Endodermal cell (in vitro differentiated cells): ENCODE measurements at regions not wholly inside any gene's neighbourhood (a gene's known extent, or its start where the extent isn't known, plus 50 kb on each side); places are given as distances from the start of the nearest gene placed in this dataset.

ENCODE experiments used
- DNase-seq: peaks from one replicate; pipeline ENCODE4 v3.0.0-alpha.2; 2017
- H3K27ac ChIP-seq: 2 replicates; pipeline ENCODE4 v1.5.1; 2013; ENCODE audit warnings: mild to moderate bottlenecking, low read depth, low read length, moderate library complexity
- H3K27me3 ChIP-seq: 2 replicates; pipeline ENCODE4 v1.6.1; 2013; ENCODE audit warnings: mild to moderate bottlenecking, low read length, moderate library complexity; ENCODE audit not compliant: insufficient read depth, control insufficient read depth, poor library complexity, severe bottlenecking
- H3K36me3 ChIP-seq: 2 replicates; pipeline ENCODE4 v1.7.0; 2013; ENCODE audit warnings: mild to moderate bottlenecking, low read length, moderate library complexity; ENCODE audit not compliant: control insufficient read depth, insufficient read depth
- H3K4me1 ChIP-seq: one replicate; pipeline ENCODE4 v1.7.0; 2013; ENCODE audit warnings: low read length; ENCODE audit not compliant: control insufficient read depth, insufficient read depth
- H3K4me3 ChIP-seq: 2 replicates; pipeline ENCODE4 v1.5.1; 2013; ENCODE audit warnings: mild to moderate bottlenecking, low read length, moderate library complexity
- H3K9ac ChIP-seq: 2 replicates; pipeline ENCODE4 v1.6.1; 2013; ENCODE audit warnings: mild to moderate bottlenecking, low read length, moderate library complexity; ENCODE audit not compliant: poor library complexity, severe bottlenecking; ENCODE audit errors: extremely low read depth
- H3K9me3 ChIP-seq: 2 replicates; pipeline ENCODE4 v1.6.1; 2013; ENCODE audit warnings: mild to moderate bottlenecking, low read length, moderate library complexity; ENCODE audit not compliant: control insufficient read depth
- H3K27ac Mint-ChIP-seq: 2 replicates; pipeline ENCODE4 v1.8.0; 2020; ENCODE audit warnings: mixed read lengths
- H3K27me3 Mint-ChIP-seq: 2 replicates; pipeline ENCODE4 v1.8.0; 2021; ENCODE audit warnings: mild to moderate bottlenecking, mixed read lengths; ENCODE audit not compliant: insufficient read depth
- H3K36me3 Mint-ChIP-seq: 2 replicates; pipeline ENCODE4 v1.8.0; 2020; ENCODE audit warnings: low read depth, mixed read lengths
- H3K4me1 Mint-ChIP-seq: 2 replicates; pipeline ENCODE4 v1.8.0; 2020; ENCODE audit warnings: mixed read lengths
- H3K4me3 Mint-ChIP-seq: 2 replicates; pipeline ENCODE4 v1.8.0; 2020; ENCODE audit warnings: mild to moderate bottlenecking, moderate library complexity, mixed read lengths
- H3K9me3 Mint-ChIP-seq: 2 replicates; pipeline ENCODE4 v1.8.0; 2020; ENCODE audit warnings: mild to moderate bottlenecking, mixed read lengths
- WGBS, 2 experiments: methylation state at CpG; one replicate each; pipeline versions ENCODE4 v1.1.5 to v1.1.7; 2013; ENCODE audit warnings: missing lambda C conversion rate in 2 of 2, mixed read lengths in 1 of 2; ENCODE audit not compliant: insufficient coverage in 1 of 2, insufficient read length in 1 of 2; 5-methylcytosine and 5-hydroxymethylcytosine counted together
- TF ChIP-seq, protein P1 (sequence below): fragments of 200-600 bp; sonication (generic); conservative IDR thresholded peaks from 2 replicates; pipeline ENCODE4 v1.5.0; 2021; ENCODE audit warnings: antibody characterized with exemption, mild to moderate bottlenecking

- TF ChIP-seq, protein P1, sequence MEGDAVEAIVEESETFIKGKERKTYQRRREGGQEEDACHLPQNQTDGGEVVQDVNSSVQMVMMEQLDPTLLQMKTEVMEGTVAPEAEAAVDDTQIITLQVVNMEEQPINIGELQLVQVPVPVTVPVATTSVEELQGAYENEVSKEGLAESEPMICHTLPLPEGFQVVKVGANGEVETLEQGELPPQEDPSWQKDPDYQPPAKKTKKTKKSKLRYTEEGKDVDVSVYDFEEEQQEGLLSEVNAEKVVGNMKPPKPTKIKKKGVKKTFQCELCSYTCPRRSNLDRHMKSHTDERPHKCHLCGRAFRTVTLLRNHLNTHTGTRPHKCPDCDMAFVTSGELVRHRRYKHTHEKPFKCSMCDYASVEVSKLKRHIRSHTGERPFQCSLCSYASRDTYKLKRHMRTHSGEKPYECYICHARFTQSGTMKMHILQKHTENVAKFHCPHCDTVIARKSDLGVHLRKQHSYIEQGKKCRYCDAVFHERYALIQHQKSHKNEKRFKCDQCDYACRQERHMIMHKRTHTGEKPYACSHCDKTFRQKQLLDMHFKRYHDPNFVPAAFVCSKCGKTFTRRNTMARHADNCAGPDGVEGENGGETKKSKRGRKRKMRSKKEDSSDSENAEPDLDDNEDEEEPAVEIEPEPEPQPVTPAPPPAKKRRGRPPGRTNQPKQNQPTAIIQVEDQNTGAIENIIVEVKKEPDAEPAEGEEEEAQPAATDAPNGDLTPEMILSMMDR = no peak
- no peak for DNase-seq
- Mint-ChIP-seq H3K36me3 (no peaks in the 10 kb centered on the region), H3K27me3 (no peaks in the 10 kb centered on the region), H3K27ac (no peak overlapping the region), H3K4me1 (no peaks in the 10 kb centered on the region), H3K9me3 (peaks cover 10% of the 10 kb centered on the region), H3K4me3 (no peak overlapping the region)
- WGBS, 2 experiments = 94 to 100% methylated on average over 1 to 2 of the region's 2 CpGs
- Histone ChIP-seq H3K4me1 (no peaks in the 10 kb centered on the region), H3K27ac (no peak overlapping the region), H3K27me3 (no peaks in the 10 kb centered on the region), H3K9ac (no peak overlapping the region), H3K9me3 (peaks cover 13% of the 10 kb centered on the region), H3K4me3 (no peak overlapping the region), H3K36me3 (no peaks in the 10 kb centered on the region)
Measured at GRCh38 chr3:147030274-147030673, 376.1 kb downstream of the ZIC4 start.

DNA sequence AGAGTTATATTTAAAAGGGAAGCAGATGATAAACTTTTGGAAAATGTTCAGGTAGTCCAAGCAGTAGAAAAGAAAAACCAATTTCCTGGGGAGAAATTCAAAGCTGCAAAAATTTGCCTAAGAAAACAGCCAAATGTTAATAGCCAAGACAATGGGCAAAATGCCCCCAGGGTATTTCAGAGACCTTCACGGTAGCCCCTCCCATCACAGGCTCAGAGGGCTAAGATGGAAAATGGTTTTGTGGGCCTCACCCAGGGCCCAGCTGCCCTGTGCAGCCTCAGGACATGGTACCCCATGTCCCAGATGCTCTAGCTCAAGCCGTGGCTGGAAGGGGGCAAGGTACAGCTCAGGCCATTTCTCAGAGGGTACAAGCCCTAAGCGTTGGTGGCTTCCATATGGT, 391.0 kb downstream of the ZIC4 start:
- Histone ChIP-seq H3K36me3 (no peaks in the 10 kb centered on the region), H3K9me3 (no peaks in the 10 kb centered on the region), H3K27me3 (no peaks in the 10 kb centered on the region), H3K4me1 (no peaks in the 10 kb centered on the region), H3K9ac (no peak overlapping the region), H3K27ac (no peak overlapping the region), H3K4me3 (no peak overlapping the region)
- no peak for DNase-seq
- Mint-ChIP-seq H3K27me3 (no peaks in the 10 kb centered on the region), H3K4me3 (no peak overlapping the region), H3K36me3 (no peaks in the 10 kb centered on the region), H3K4me1 (no peaks in the 10 kb centered on the region), H3K27ac (no peak overlapping the region), H3K9me3 (no peaks in the 10 kb centered on the region)
- TF ChIP-seq, protein P1 = no peak
- WGBS, 2 experiments = 80 to 94% methylated on average over 1 to 3 of the region's 3 CpGs

- no peak overlapping the region for H3K9ac ChIP-seq
- no peak for DNase-seq
- H3K36me3 Mint-ChIP-seq = no peaks in the 10 kb centered on the region
- TF ChIP-seq, protein P1 = no peak
- no peak overlapping the region for H3K4me3 ChIP-seq
- no peaks in the 10 kb centered on the region for H3K27me3 Mint-ChIP-seq
- no peaks in the 10 kb centered on the region for H3K36me3 ChIP-seq
- no peak overlapping the region for H3K4me3 Mint-ChIP-seq
- 88% methylated on average over 1 of the region's 1 CpG; no CpG with 5 or more reads in 1 of the 2 experiments for WGBS, 2 experiments
- no peak overlapping the region for H3K27ac Mint-ChIP-seq
- no peak overlapping the region for H3K27ac ChIP-seq
- H3K27me3 ChIP-seq = no peaks in the 10 kb centered on the region
- H3K4me1 Mint-ChIP-seq = no peaks in the 10 kb centered on the region
- H3K4me1 ChIP-seq = no peaks in the 10 kb centered on the region
- H3K9me3 ChIP-seq = no peaks in the 10 kb centered on the region
- H3K9me3 Mint-ChIP-seq = no peaks in the 10 kb centered on the region
Measured at GRCh38 chr3:147008886-147009285, 397.5 kb downstream of the ZIC4 start.
